HCT116 (cell line): ENCODE measurements at regions not wholly inside any gene's neighbourhood (a gene's known extent, or its start where the extent isn't known, plus 50 kb on each side); places are given as distances from the start of the nearest gene placed in this dataset.

Experiments used
- ATAC-seq: fragments of 200-7000 bp; cut with Tn5 transposase; 2 replicates; pipeline ENCODE4 v1.9.1; 2020; ENCODE audit warnings: mild to moderate bottlenecking, moderate library complexity
- BruUV-seq: library from RNA; stranded (reverse); fragments of 400-500 nt; replicated peaks from 2 replicates; lab custom pipeline; 2021; lab: Mats Ljungman, UMichigan
- CTCF ChIA-PET: fragments of 300-600 bp; sonication (Branson Sonifier 250); formaldehyde crosslinking; loops from one replicate; lab custom pipeline; 2021; ENCODE audit warnings: antibody characterized with exemption; lab: Charles Lee
- POLR2A ChIA-PET: fragments of 300-600, 350-600 bp; sonication (Branson Sonifier 250); formaldehyde crosslinking; loops from one replicate; lab custom pipeline; 2021; ENCODE audit warnings: antibody characterized with exemption; lab: Charles Lee
- RAD21 ChIA-PET, 2 experiments: fragments of 300-600 bp; sonication (Branson Sonifier 250); formaldehyde crosslinking; loops; one replicate each; lab custom pipeline; 2023; ENCODE audit warnings: low total read pairs in 2 of 2; ENCODE audit not compliant: uncharacterized antibody in 2 of 2, unreplicated experiment in 2 of 2, low non-redundant PET in 1 of 2; lab: Charles Lee
- DNase-seq: peaks from one replicate; pipeline ENCODE4 v3.0.0-alpha.2; 2010; ENCODE audit warnings: low read depth, low spot score
- H2AFZ ChIP-seq: fragments of 200-600 bp; shearing (Covaris generic), sonication (generic); 2 replicates; pipeline ENCODE4 v1.6.1; 2017; ENCODE audit warnings: low read depth, mixed run types, mixed read lengths, antibody characterized with exemption, low read length; ENCODE audit not compliant: poor library complexity, severe bottlenecking
- H3K27ac ChIP-seq: 2 replicates; pipeline ENCODE4 v1.5.1; 2012; ENCODE audit warnings: low read depth, low read length
- H3K27me3 ChIP-seq: fragments of 200-600 bp; sonication (generic); 2 replicates; pipeline ENCODE4 v1.6.1; 2016; ENCODE audit warnings: mixed run types, low read length, mixed read lengths; ENCODE audit not compliant: insufficient read depth
- H3K36me3 ChIP-seq, 2 experiments: fragments of 200-500 bp in 1 of 2; fragments of 200-600 bp in 1 of 2; sonication (Bioruptor generic) in 1 of 2; sonication (generic) in 1 of 2; 2 replicates each; pipeline versions ENCODE4 v1.5.1 to v1.6.1; 2014 to 2016; ENCODE audit warnings: low read length in 2 of 2, inconsistent platforms in 1 of 2, mixed read lengths in 1 of 2, mixed run types in 1 of 2; ENCODE audit not compliant: insufficient read depth in 2 of 2, control insufficient read depth in 1 of 2
- H3K4me1 ChIP-seq, 2 experiments: fragments of 200-600 bp in 1 of 2; sonication (generic) in 1 of 2; 2 replicates each; pipeline versions ENCODE4 v1.5.1 to v1.6.1; 2012 to 2017; ENCODE audit warnings: low read length in 2 of 2, inconsistent platforms in 1 of 2, mild to moderate bottlenecking in 1 of 2, mixed read lengths in 1 of 2, mixed run types in 1 of 2, moderate library complexity in 1 of 2; ENCODE audit not compliant: insufficient read depth in 2 of 2, control insufficient read depth in 1 of 2
- H3K4me2 ChIP-seq: fragments of 200-600 bp; sonication (generic); 2 replicates; pipeline ENCODE4 v1.6.1; 2017; ENCODE audit warnings: mixed run types, low read length, mixed read lengths
- H3K4me3 ChIP-seq, 2 experiments: fragments of 200-600 bp in 1 of 2; sonication (generic) in 1 of 2; replicated peaks in 1 of 2; 2 replicates each; pipeline ENCODE4 v1.5.1; 2011 to 2016; ENCODE audit warnings: low read length in 2 of 2, control low read depth in 1 of 2, low read depth in 1 of 2, mild to moderate bottlenecking in 1 of 2, mixed read lengths in 1 of 2, mixed run types in 1 of 2
- H3K79me2 ChIP-seq: fragments of 200-600 bp; sonication (generic); 2 replicates; pipeline ENCODE4 v1.6.1; 2017; ENCODE audit warnings: mild to moderate bottlenecking, mixed run types, low read length, moderate library complexity, mixed read lengths; ENCODE audit not compliant: insufficient read depth
- H3K9ac ChIP-seq: fragments of 200-600 bp; sonication (generic); 2 replicates; pipeline ENCODE4 v1.6.1; 2016; ENCODE audit warnings: low read length, mixed read lengths
- H3K9me2 ChIP-seq: fragments of 200-600 bp; sonication (generic), shearing (Covaris generic); 2 replicates; pipeline ENCODE4 v1.6.1; 2017; ENCODE audit warnings: mixed run types, mild to moderate bottlenecking, moderate library complexity; ENCODE audit not compliant: insufficient read depth
- H3K9me3 ChIP-seq, 2 experiments: fragments of 200-500 bp in 1 of 2; fragments of 200-600 bp in 1 of 2; sonication (Bioruptor generic) in 1 of 2; sonication (generic) in 1 of 2; 2 replicates each; pipeline ENCODE4 v1.6.1; 2014 to 2017; ENCODE audit warnings: low read length in 2 of 2, mixed read lengths in 2 of 2, inconsistent platforms in 1 of 2, low read depth in 1 of 2, mild to moderate bottlenecking in 1 of 2, mixed run types in 1 of 2, moderate library complexity in 1 of 2; ENCODE audit not compliant: control insufficient read depth in 1 of 2, insufficient read depth in 1 of 2
- H4K20me1 ChIP-seq: fragments of 200-600 bp; sonication (generic), shearing (Covaris generic); 2 replicates; pipeline ENCODE4 v1.6.1; 2017; ENCODE audit warnings: mixed run types, mild to moderate bottlenecking, moderate library complexity; ENCODE audit not compliant: insufficient read depth
- ATF3 ChIP-seq: IDR thresholded peaks from 2 replicates; pipeline ENCODE4 v1.6.1; 2012
- CBX3 ChIP-seq: IDR thresholded peaks from 2 replicates; pipeline ENCODE4 v1.6.1; 2012; ENCODE audit warnings: low read depth
- CEBPB ChIP-seq: IDR thresholded peaks from 2 replicates; pipeline ENCODE4 v1.6.1; 2012; ENCODE audit warnings: low read depth
- CTCF ChIP-seq, 3 experiments: fragments of 200-600 bp in 1 of 3; sonication (generic) in 1 of 3; IDR thresholded peaks in 2 of 3; conservative IDR thresholded peaks in 1 of 3; 2 replicates each; pipeline ENCODE4 v1.5.1; 2012 to 2017; ENCODE audit warnings: low read depth in 2 of 3, low read length in 2 of 3, antibody characterized with exemption in 1 of 3, borderline replicate concordance in 1 of 3, control low read depth in 1 of 3, mild to moderate bottlenecking in 1 of 3, mixed read lengths in 1 of 3, mixed run types in 1 of 3, moderate library complexity in 1 of 3; ENCODE audit not compliant: insufficient read depth in 1 of 3
- EGR1 ChIP-seq: IDR thresholded peaks from 2 replicates; pipeline ENCODE4 v1.6.1; 2012; ENCODE audit warnings: low read depth
- ELF1 ChIP-seq: IDR thresholded peaks from 2 replicates; pipeline ENCODE4 v1.6.1; 2012; ENCODE audit warnings: low read depth, borderline replicate concordance
- EZH2 ChIP-seq: fragments of 200-600 bp; sonication (generic); IDR thresholded peaks from 2 replicates; pipeline ENCODE4 v1.6.1; 2017; ENCODE audit warnings: antibody characterized with exemption, mixed run types
- EZH2phosphoT487 ChIP-seq: fragments of 200-600 bp; IDR thresholded peaks from 2 replicates; pipeline ENCODE4 v1.6.1; 2018; ENCODE audit warnings: antibody characterized with exemption, borderline replicate concordance
- FOSL1 ChIP-seq: IDR thresholded peaks from 2 replicates; pipeline ENCODE4 v1.6.1; 2012; ENCODE audit warnings: low read depth
- JUND ChIP-seq: IDR thresholded peaks from 2 replicates; pipeline ENCODE4 v1.6.1; 2012
- MAX ChIP-seq: IDR thresholded peaks from 2 replicates; pipeline ENCODE4 v1.6.1; 2012
- POLR2A ChIP-seq: IDR thresholded peaks from 2 replicates; pipeline ENCODE4 v1.7.0; 2011; ENCODE audit warnings: borderline replicate concordance; ENCODE audit not compliant: insufficient read depth, insufficient read length; ENCODE audit errors: extremely low read depth
- POLR2AphosphoS5 ChIP-seq: IDR thresholded peaks from 2 replicates; pipeline ENCODE4 v1.6.1; 2011; ENCODE audit warnings: mild to moderate bottlenecking, low read depth, low read length, moderate library complexity
- RAD21 ChIP-seq: IDR thresholded peaks from 2 replicates; pipeline ENCODE4 v1.6.1; 2012; ENCODE audit warnings: low read depth, mild to moderate bottlenecking
- SIN3A ChIP-seq: IDR thresholded peaks from 2 replicates; pipeline ENCODE4 v1.6.1; 2012; ENCODE audit warnings: low read depth
- SP1 ChIP-seq: IDR thresholded peaks from 2 replicates; pipeline ENCODE4 v1.6.1; 2012; ENCODE audit warnings: low read depth
- SRF ChIP-seq: IDR thresholded peaks from 2 replicates; pipeline ENCODE4 v1.6.1; 2012; ENCODE audit warnings: low read depth
- TCF7L2 ChIP-seq: IDR thresholded peaks from 2 replicates; pipeline ENCODE4 v1.7.0; 2011; ENCODE audit warnings: borderline replicate concordance, inconsistent platforms; ENCODE audit not compliant: insufficient read depth, insufficient read length; ENCODE audit errors: extremely low read depth
- YY1 ChIP-seq: IDR thresholded peaks from 2 replicates; pipeline ENCODE4 v1.6.1; 2011; ENCODE audit warnings: low read length, low read depth, moderate library complexity, mild to moderate bottlenecking; ENCODE audit not compliant: insufficient replicate concordance; ENCODE audit errors: extremely low read depth
- ZFX ChIP-seq: fragments of 450-650 bp; IDR thresholded peaks from 2 replicates; pipeline ENCODE4 v1.6.1; 2017
- intact Hi-C: fragments of 100-400 bp; cut with micrococcal nuclease; formaldehyde crosslinking; loops from 2 replicates; pipeline ENCODE4 v1.10.0; 2022

- Histone ChIP-seq H4K20me1 (no peaks in the 10 kb centered on the region), H3K27ac (no peak overlapping the region), H3K9me2 (no peaks in the 10 kb centered on the region), H3K4me3 (no peak overlapping the region), H3K4me2 (no peak overlapping the region), H2AFZ (no peak overlapping the region), H3K4me1 (no peaks in the 10 kb centered on the region), H3K9me3 (no peaks in the 10 kb centered on the region), H3K27me3 (peaks cover 56% of the 10 kb centered on the region), H3K79me2 (no peaks in the 10 kb centered on the region), H3K9ac (no peak overlapping the region), H3K36me3 (no peaks in the 10 kb centered on the region)
- ChIA-PET POLR2A (no interaction called here), CTCF (no interaction called here), RAD21 (no interaction called here)
- TF ChIP-seq CBX3 (no peak), POLR2AphosphoS5 (no peak), EZH2phosphoT487 (no peak), RAD21 (no peak), EGR1 (no peak), CEBPB (no peak), ELF1 (no peak), ATF3 (no peak), CTCF (IDR thresholded peaks at IDR 0.05 in 2 of 3, conservative IDR thresholded peaks at IDR 0.05 in 1 of 3; ENCODE audit: borderline replicate concordance in 1 of 3, insufficient read depth in 1 of 3, low read depth in 2 of 3, low read length in 2 of 3) (no peak), POLR2A (no peak), FOSL1 (no peak), JUND (no peak), SRF (no peak), EZH2 (no peak), SP1 (no peak), MAX (no peak), SIN3A (no peak), ZFX (no peak), YY1 (no peak), TCF7L2 (no peak)
- no TSS peak for BruUV-seq
- DNase-seq (no peak), ATAC-seq (no peak)
- intact Hi-C loops = no loop called here
Observed at GRCh38 chr12:67091204-67091603, 178.0 kb upstream of the CAND1 start.
